ENCODE measurements at regions not wholly inside any gene's neighbourhood (a gene's known extent, or its start where the extent isn't known, plus 50 kb on each side); places are given as distances from the start of the nearest gene placed in this dataset.

DNA sequence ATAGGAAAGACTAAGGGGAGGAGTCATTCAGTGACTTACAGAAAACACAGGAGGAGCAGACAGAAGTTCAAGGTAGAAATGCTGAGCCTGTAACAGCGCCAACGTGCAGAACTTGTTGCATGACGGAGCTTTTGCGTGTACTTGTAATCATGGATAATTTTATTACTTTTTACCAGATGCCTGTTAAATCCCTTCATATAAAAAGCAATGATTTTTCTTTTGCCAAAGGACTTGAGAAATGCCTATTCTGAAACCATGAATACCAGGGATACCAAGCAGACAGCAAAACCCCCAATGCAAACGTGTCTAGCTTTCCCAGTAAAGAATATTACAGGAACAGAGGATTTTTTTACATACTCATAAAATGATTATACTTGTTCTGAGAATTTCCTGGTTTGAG is 163.6 kb upstream of the GSC start:
- no peak overlapping the region for H4K91ac ChIP-seq (replicated peaks; ENCODE audit: insufficient read length, low read length)
- no peak overlapping the region for H3K4ac ChIP-seq (replicated peaks; ENCODE audit: insufficient read length, low read depth, low read length)
- H3K23ac ChIP-seq (ENCODE audit: insufficient read length): no peak overlapping the region
- no peak overlapping the region for H3K56ac ChIP-seq (replicated peaks; ENCODE audit: insufficient read length, low read depth, low read length)
- H3K4me2 ChIP-seq (ENCODE audit: insufficient read depth in 1 of 2, low read depth in 2 of 2, low read length in 2 of 2): no peak overlapping the region
- WGBS, 2 experiments (ENCODE audit: extremely low coverage in 1 of 2, insufficient coverage in 1 of 2, insufficient read length in 1 of 2, insufficient replicate concordance in 2 of 2, low coverage in 1 of 2, low lambda C conversion rate in 2 of 2, missing lambda C conversion rate in 1 of 2): 94% methylated on average over 5 of the region's 5 CpGs; no CpG with 5 or more reads in 1 of the 2 experiments
- DNase-seq (ENCODE audit: low read depth in 1 of 2, low spot score in 2 of 2): no peak
- H3K27me3 ChIP-seq (replicated peaks in 1 of 4; ENCODE audit: control insufficient read depth in 3 of 4, extremely low read depth in 1 of 4, insufficient read depth in 3 of 4, low read length in 3 of 4): no peaks in the 10 kb centered on the region
- no peak overlapping the region for H4K5ac ChIP-seq (ENCODE audit: insufficient read length, low read depth, low read length)
- no peak overlapping the region for H2BK20ac ChIP-seq (ENCODE audit: low read length)
- no peak overlapping the region for H3K4me3 ChIP-seq (ENCODE audit: extremely low read depth in 1 of 4, insufficient read depth in 2 of 4, low read depth in 3 of 4, low read length in 4 of 4)
- H3K79me2 ChIP-seq (ENCODE audit: control insufficient read depth in 1 of 2, insufficient read depth in 2 of 2, low read length in 2 of 2): 0 out of 4 replicates have a peak, but pooled peaks cover 0 to 3% of the 10 kb centered on the region in 2 experiments
- ChIA-PET CTCF (ENCODE audit: partially characterized antibody) (no interaction called here), POLR2A (ENCODE audit: partially characterized antibody) (interaction anchor here (0.6 kb wide), 1 partner anchor 295 kb away, joined by 3 read pairs; no protein-coding TSS in a partner anchor)
- H3K27ac ChIP-seq (ENCODE audit: low read depth, low read length): no peak overlapping the region
- H2AFZ ChIP-seq (ENCODE audit: low read length): no peak overlapping the region
- H3K79me1 ChIP-seq (ENCODE audit: low read depth, low read length): no peaks in the 10 kb centered on the region
- H3K9me3 ChIP-seq (ENCODE audit: insufficient read depth in 2 of 2, low read depth in 1 of 2, low read length in 1 of 2): no peaks in the 10 kb centered on the region; a peak in 1 of 4 replicates
- FAIRE-seq: no peak
- H3K14ac ChIP-seq (ENCODE audit: insufficient read length): no peak overlapping the region
- no peak overlapping the region for H3K18ac ChIP-seq (ENCODE audit: extremely low read depth, low read length)
- no peak overlapping the region for H2AK5ac ChIP-seq (ENCODE audit: low read depth, low read length)
- no peak overlapping the region for H4K8ac ChIP-seq (ENCODE audit: extremely low read depth, insufficient read depth, low read length)
- H3K36me3 ChIP-seq (ENCODE audit: control insufficient read depth in 2 of 4, insufficient read depth in 4 of 4, low read length in 3 of 4): no peaks in the 10 kb centered on the region
- peaks cover 7% of the 10 kb centered on the region; the same call in 1 of the 2 replicates for H3K23me2 ChIP-seq (ENCODE audit: low read depth, low read length)
- no peak overlapping the region for H2BK5ac ChIP-seq (ENCODE audit: low read depth, low read length)
- no peak overlapping the region for H2BK15ac ChIP-seq (ENCODE audit: low read length)
- no peak overlapping the region for H3K9ac ChIP-seq (replicated peaks in 1 of 4; ENCODE audit: extremely low read depth in 1 of 4, low read depth in 3 of 4, low read length in 3 of 4)
- H3K4me1 ChIP-seq (replicated peaks in 1 of 4; ENCODE audit: control insufficient read depth in 3 of 4, insufficient read depth in 4 of 4, low read length in 3 of 4): no peaks in the 10 kb centered on the region
- H2BK120ac ChIP-seq (replicated peaks; ENCODE audit: low read depth, low read length): no peak overlapping the region
- no peak overlapping the region for H2BK12ac ChIP-seq (ENCODE audit: low read depth, low read length)
- H4K20me1 ChIP-seq (replicated peaks in 1 of 2; ENCODE audit: control insufficient read depth in 1 of 2, insufficient read depth in 2 of 2, low read length in 2 of 2): peaks cover 0 to 6% of the 10 kb centered on the region in 2 experiments
- TF ChIP-seq POLR2AphosphoS5 (IDR thresholded peaks at IDR 0.05; ENCODE audit: low read depth, low read length) (no peak), ASH2L (IDR thresholded peaks at IDR 0.05; ENCODE audit: low read length) (no peak), JUN (IDR thresholded peaks at IDR 0.05; ENCODE audit: low read depth, low read length) (no peak), RBBP5 (IDR thresholded peaks at IDR 0.05; ENCODE audit: borderline replicate concordance, low read depth, low read length) (no peak), EP300 (IDR thresholded peaks at IDR 0.05; ENCODE audit: borderline replicate concordance in 1 of 2, low read depth in 2 of 2, low read length in 2 of 2) (no peak), BRCA1 (IDR thresholded peaks at IDR 0.05; ENCODE audit: low read depth, low read length) (no peak), POLR2A (IDR thresholded peaks at IDR 0.05; ENCODE audit: control extremely low read depth in 1 of 2, low read depth in 2 of 2, low read length in 2 of 2) (no peak), FOSL1 (IDR thresholded peaks at IDR 0.05; ENCODE audit: insufficient read depth, low read depth, low read length) (no peak), CHD2 (IDR thresholded peaks at IDR 0.05; ENCODE audit: low read length) (no peak)
- TF ChIP-seq, protein P1, sequence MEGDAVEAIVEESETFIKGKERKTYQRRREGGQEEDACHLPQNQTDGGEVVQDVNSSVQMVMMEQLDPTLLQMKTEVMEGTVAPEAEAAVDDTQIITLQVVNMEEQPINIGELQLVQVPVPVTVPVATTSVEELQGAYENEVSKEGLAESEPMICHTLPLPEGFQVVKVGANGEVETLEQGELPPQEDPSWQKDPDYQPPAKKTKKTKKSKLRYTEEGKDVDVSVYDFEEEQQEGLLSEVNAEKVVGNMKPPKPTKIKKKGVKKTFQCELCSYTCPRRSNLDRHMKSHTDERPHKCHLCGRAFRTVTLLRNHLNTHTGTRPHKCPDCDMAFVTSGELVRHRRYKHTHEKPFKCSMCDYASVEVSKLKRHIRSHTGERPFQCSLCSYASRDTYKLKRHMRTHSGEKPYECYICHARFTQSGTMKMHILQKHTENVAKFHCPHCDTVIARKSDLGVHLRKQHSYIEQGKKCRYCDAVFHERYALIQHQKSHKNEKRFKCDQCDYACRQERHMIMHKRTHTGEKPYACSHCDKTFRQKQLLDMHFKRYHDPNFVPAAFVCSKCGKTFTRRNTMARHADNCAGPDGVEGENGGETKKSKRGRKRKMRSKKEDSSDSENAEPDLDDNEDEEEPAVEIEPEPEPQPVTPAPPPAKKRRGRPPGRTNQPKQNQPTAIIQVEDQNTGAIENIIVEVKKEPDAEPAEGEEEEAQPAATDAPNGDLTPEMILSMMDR (IDR thresholded peaks at IDR 0.05; ENCODE audit: control extremely low read depth in 1 of 3, insufficient read depth in 1 of 3, low read depth in 1 of 3, low read length in 3 of 3): no peak

All from H1 (cell line).